ENCODE measurements at regions not wholly inside any gene's neighbourhood (a gene's known extent, or its start where the extent isn't known, plus 50 kb on each side); places are given as distances from the start of the nearest gene placed in this dataset.

- TF ChIP-seq ZNF529 (tag by site-specific recombination; IDR thresholded peaks at IDR 0.05; ENCODE audit: insufficient replicate concordance) (no peak), ZNF239 (tag by site-specific recombination; IDR thresholded peaks at IDR 0.05) (no peak), ZFP37 (tag by site-specific recombination; IDR thresholded peaks at IDR 0.05) (no peak)
- TF ChIP-seq, protein P1, sequence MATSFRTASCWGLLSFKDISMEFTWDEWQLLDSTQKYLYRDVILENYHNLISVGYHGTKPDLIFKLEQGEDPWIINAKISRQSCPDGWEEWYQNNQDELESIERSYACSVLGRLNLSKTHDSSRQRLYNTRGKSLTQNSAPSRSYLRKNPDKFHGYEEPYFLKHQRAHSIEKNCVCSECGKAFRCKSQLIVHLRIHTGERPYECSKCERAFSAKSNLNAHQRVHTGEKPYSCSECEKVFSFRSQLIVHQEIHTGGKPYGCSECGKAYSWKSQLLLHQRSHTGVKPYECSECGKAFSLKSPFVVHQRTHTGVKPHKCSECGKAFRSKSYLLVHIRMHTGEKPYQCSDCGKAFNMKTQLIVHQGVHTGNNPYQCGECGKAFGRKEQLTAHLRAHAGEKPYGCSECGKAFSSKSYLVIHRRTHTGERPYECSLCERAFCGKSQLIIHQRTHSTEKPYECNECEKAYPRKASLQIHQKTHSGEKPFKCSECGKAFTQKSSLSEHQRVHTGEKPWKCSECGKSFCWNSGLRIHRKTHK (tag by site-specific recombination; IDR thresholded peaks at IDR 0.05) = no peak
Measured at GRCh38 chr5:64026493-64026892, 64.2 kb upstream of the HTR1A start (continued).

DNA sequence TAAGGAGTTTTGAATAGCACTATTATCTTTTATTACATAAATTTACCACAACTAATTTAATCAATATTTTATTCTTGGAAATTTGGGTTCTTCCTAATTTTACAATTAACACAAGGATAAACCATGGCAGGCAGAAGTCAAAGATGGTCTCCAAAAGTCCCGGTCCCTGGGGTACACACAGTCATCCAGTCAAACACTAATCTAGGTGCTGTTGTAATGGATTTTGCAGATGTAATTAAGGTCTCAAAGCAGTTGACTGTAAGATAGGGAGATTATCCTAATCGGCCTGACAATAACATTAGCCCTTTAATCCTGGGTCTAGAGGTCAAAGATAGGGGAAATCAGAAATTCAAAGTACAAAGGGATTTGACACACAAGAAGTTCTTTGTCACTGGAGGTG lies 57.5 kb upstream of the HTR1A start:
- H3K36me3 ChIP-seq (ENCODE audit: control insufficient read depth in 2 of 2, insufficient read depth in 1 of 2, low read length in 2 of 2) = no peaks in the 10 kb centered on the region
- ChIA-PET CTCF (interaction anchor here (0.7 kb wide), 1 partner anchor 1806 kb away, joined by 3 read pairs; no protein-coding TSS in a partner anchor), POLR2A (no interaction called here)
- H3K4me3 ChIP-seq (ENCODE audit: low read depth, low read length) = no peak overlapping the region
- TF ChIP-seq ZNF660 (tag by site-specific recombination; IDR thresholded peaks at IDR 0.05) (no peak), PRDM4 (tag by site-specific recombination; IDR thresholded peaks at IDR 0.05) (no peak), ZNF624 (tag by site-specific recombination; IDR thresholded peaks at IDR 0.05) (no peak), ZSCAN4 (tag by site-specific recombination; IDR thresholded peaks at IDR 0.05) (no peak), MEIS1 (CRISPR knock-in tag; IDR thresholded peaks at IDR 0.05; ENCODE audit: borderline replicate concordance) (no peak), ZNF600 (tag by site-specific recombination; IDR thresholded peaks at IDR 0.05) (no peak)
- no peaks in the 10 kb centered on the region for H3K4me1 ChIP-seq (ENCODE audit: control insufficient read depth, insufficient read depth, low read length)
- H3K27ac ChIP-seq (ENCODE audit: extremely low read depth, low read depth, low read length) = no peak overlapping the region
- H3K9me3 ChIP-seq (ENCODE audit: control insufficient read depth, insufficient read depth, low read depth, low read length) = no peaks in the 10 kb centered on the region

DNA sequence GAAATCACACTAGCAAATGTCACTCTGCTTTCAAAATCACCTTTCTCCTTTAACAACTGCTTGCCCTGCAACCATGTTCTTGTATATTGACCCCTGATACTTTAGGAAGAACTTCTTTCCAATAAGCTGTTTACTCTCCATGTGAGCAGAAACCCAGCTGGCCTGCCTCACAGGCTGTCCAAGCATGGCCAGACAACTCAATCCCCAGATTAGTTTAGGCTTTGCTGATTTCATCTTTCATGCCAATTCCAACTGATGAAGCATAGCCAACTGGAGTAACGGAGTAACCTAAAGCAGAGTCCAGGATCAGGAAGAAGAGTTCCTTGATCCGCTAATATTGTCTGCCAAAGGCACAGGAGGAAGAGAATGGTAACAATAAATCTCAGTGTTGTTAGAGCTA lies 56.7 kb upstream of the HTR1A start:
- ChIA-PET POLR2A (no interaction called here), CTCF (no interaction called here)
- H3K27ac ChIP-seq (ENCODE audit: extremely low read depth, low read depth, low read length) = no peak overlapping the region
- no peaks in the 10 kb centered on the region for H3K4me1 ChIP-seq (ENCODE audit: control insufficient read depth, insufficient read depth, low read length)
- H3K36me3 ChIP-seq (ENCODE audit: control insufficient read depth in 2 of 2, insufficient read depth in 1 of 2, low read length in 2 of 2) = no peaks in the 10 kb centered on the region
- no peaks in the 10 kb centered on the region for H3K9me3 ChIP-seq (ENCODE audit: control insufficient read depth, insufficient read depth, low read depth, low read length)
- H3K4me3 ChIP-seq (ENCODE audit: low read depth, low read length) = no peak overlapping the region
- no peak for TF ChIP-seq ZSCAN4 (tag by site-specific recombination; IDR thresholded peaks at IDR 0.05)
- no peak for TF ChIP-seq ZBTB1 (tag by site-specific recombination; IDR thresholded peaks at IDR 0.05)
- TF ChIP-seq HOXA7 (CRISPR knock-in tag; IDR thresholded peaks at IDR 0.05; ENCODE audit: borderline replicate concordance) = no peak
- no peak for TF ChIP-seq SP2 (tag by site-specific recombination; IDR thresholded peaks at IDR 0.05)
- no peak for TF ChIP-seq HOXD13 (CRISPR knock-in tag; IDR thresholded peaks at IDR 0.05; ENCODE audit: borderline replicate concordance)
- TF ChIP-seq, protein P2, sequence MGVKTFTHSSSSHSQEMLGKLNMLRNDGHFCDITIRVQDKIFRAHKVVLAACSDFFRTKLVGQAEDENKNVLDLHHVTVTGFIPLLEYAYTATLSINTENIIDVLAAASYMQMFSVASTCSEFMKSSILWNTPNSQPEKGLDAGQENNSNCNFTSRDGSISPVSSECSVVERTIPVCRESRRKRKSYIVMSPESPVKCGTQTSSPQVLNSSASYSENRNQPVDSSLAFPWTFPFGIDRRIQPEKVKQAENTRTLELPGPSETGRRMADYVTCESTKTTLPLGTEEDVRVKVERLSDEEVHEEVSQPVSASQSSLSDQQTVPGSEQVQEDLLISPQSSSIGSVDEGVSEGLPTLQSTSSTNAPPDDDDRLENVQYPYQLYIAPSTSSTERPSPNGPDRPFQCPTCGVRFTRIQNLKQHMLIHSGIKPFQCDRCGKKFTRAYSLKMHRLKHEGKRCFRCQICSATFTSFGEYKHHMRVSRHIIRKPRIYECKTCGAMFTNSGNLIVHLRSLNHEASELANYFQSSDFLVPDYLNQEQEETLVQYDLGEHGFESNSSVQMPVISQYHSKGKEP (tag by site-specific recombination; IDR thresholded peaks at IDR 0.05) = no peak
- TF ChIP-seq ZNF266 (tag by site-specific recombination; IDR thresholded peaks at IDR 0.05; ENCODE audit: low read depth) = no peak
- no peak for TF ChIP-seq SALL2 (tag by site-specific recombination; IDR thresholded peaks at IDR 0.05; ENCODE audit: borderline replicate concordance)
- TF ChIP-seq ZNF571 (tag by site-specific recombination; IDR thresholded peaks at IDR 0.05) = no peak
- TF ChIP-seq, protein P3, sequence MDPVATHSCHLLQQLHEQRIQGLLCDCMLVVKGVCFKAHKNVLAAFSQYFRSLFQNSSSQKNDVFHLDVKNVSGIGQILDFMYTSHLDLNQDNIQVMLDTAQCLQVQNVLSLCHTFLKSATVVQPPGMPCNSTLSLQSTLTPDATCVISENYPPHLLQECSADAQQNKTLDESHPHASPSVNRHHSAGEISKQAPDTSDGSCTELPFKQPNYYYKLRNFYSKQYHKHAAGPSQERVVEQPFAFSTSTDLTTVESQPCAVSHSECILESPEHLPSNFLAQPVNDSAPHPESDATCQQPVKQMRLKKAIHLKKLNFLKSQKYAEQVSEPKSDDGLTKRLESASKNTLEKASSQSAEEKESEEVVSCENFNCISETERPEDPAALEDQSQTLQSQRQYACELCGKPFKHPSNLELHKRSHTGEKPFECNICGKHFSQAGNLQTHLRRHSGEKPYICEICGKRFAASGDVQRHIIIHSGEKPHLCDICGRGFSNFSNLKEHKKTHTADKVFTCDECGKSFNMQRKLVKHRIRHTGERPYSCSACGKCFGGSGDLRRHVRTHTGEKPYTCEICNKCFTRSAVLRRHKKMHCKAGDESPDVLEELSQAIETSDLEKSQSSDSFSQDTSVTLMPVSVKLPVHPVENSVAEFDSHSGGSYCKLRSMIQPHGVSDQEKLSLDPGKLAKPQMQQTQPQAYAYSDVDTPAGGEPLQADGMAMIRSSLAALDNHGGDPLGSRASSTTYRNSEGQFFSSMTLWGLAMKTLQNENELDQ (tag by site-specific recombination; IDR thresholded peaks at IDR 0.05; ENCODE audit: low read depth) = no peak
- TF ChIP-seq ZNF707 (tag by site-specific recombination; IDR thresholded peaks at IDR 0.05) = no peak
- no peak for TF ChIP-seq KLF9 (tag by site-specific recombination; IDR thresholded peaks at IDR 0.05; ENCODE audit: low read depth)
- TF ChIP-seq BCL11B (tag by site-specific recombination; IDR thresholded peaks at IDR 0.05; ENCODE audit: low read depth) = no peak
- TF ChIP-seq SCRT1 (tag by site-specific recombination; IDR thresholded peaks at IDR 0.05; ENCODE audit: borderline replicate concordance) = no peak
- no peak for TF ChIP-seq GLIS2 (tag by site-specific recombination; IDR thresholded peaks at IDR 0.05)

Data from HEK293 (cell line).